ENCODE measurements at regions not wholly inside any gene's neighbourhood (a gene's known extent, or its start where the extent isn't known, plus 50 kb on each side); places are given as distances from the start of the nearest gene placed in this dataset.
"Not testable (repeated sequence)": the region's sequence is repeated elsewhere in the genome, so short reads cannot be mapped to it uniquely, and the experiment has no call there.

DNA sequence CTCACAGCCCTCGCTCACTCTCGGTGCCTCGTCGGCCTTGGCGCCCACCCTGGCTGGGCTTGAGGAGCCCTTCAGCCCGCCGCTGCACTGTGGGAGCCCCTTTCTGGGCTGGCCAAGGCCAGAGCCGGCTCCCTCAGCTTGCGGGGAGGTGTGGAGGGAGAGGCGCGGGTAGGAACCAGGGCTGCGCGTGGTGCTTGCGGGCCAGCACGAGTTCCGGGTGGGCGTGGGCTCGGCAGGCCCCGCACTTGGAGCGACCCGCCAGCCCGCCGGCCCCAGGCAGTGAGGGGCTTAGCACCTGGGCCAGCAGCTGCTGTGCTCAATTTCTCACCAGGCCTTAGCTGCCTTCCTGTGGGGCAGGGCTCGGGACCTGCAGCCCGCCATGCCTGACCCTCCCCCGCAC is 202.4 kb upstream of the PRSS16 start:
- TF ChIP-seq, protein P1, sequence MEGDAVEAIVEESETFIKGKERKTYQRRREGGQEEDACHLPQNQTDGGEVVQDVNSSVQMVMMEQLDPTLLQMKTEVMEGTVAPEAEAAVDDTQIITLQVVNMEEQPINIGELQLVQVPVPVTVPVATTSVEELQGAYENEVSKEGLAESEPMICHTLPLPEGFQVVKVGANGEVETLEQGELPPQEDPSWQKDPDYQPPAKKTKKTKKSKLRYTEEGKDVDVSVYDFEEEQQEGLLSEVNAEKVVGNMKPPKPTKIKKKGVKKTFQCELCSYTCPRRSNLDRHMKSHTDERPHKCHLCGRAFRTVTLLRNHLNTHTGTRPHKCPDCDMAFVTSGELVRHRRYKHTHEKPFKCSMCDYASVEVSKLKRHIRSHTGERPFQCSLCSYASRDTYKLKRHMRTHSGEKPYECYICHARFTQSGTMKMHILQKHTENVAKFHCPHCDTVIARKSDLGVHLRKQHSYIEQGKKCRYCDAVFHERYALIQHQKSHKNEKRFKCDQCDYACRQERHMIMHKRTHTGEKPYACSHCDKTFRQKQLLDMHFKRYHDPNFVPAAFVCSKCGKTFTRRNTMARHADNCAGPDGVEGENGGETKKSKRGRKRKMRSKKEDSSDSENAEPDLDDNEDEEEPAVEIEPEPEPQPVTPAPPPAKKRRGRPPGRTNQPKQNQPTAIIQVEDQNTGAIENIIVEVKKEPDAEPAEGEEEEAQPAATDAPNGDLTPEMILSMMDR (IDR thresholded peaks at IDR 0.05): not testable (repeated sequence)
- TF ChIP-seq POLR2A (IDR thresholded peaks at IDR 0.05): not testable (repeated sequence)

Measured in esophagus squamous epithelium (tissue), 4 donors.